Fibroblast of mammary gland (primary cell): ENCODE measurements at regions not wholly inside any gene's neighbourhood (a gene's known extent, or its start where the extent isn't known, plus 50 kb on each side); places are given as distances from the start of the nearest gene placed in this dataset.

Experiments
- DNase-seq: peaks from one replicate; pipeline ENCODE4 v3.0.0-alpha.2; 2010; ENCODE audit warnings: low read depth
- H3K4me3 ChIP-seq: 2 replicates; pipeline ENCODE4 v1.5.1; 2011; ENCODE audit warnings: low read depth, mild to moderate bottlenecking, low read length, moderate library complexity; ENCODE audit not compliant: control insufficient read depth
- CTCF ChIP-seq: conservative IDR thresholded peaks from 2 replicates; pipeline ENCODE4 v1.5.1; 2011; ENCODE audit warnings: low read depth, low read length, inconsistent platforms; ENCODE audit not compliant: control insufficient read depth, insufficient read depth

GRCh38 chr2:160683206-160683605, 189.6 kb upstream of the RBMS1 start:
- no peak for DNase-seq
- no peak overlapping the region for H3K4me3 ChIP-seq
- TF ChIP-seq CTCF: no peak

GRCh38 chr2:160687629-160688028, 194.0 kb upstream of the RBMS1 start:
- no peak overlapping the region for H3K4me3 ChIP-seq
- no peak for TF ChIP-seq CTCF
- no peak for DNase-seq

GRCh38 chr2:160689441-160689840, 195.8 kb upstream of the RBMS1 start:
- no peak overlapping the region for H3K4me3 ChIP-seq
- DNase-seq: no peak
- TF ChIP-seq CTCF: no peak

GRCh38 chr2:160694221-160694620, 200.6 kb upstream of the RBMS1 start:
- no peak overlapping the region for H3K4me3 ChIP-seq
- DNase-seq: no peak
- TF ChIP-seq CTCF: no peak

- no peak for TF ChIP-seq CTCF
- no peak for DNase-seq
- H3K4me3 ChIP-seq: no peak overlapping the region
These were observed 201.0 kb upstream of the RBMS1 start for GRCh38 chr2:160694631-160695030.

- DNase-seq: peak; percentile 70
- no peak overlapping the region for H3K4me3 ChIP-seq
- TF ChIP-seq CTCF: no peak
These were observed 201.9 kb upstream of the RBMS1 start for GRCh38 chr2:160695402-160696086.

- no peak for DNase-seq
- no peak for TF ChIP-seq CTCF
These were observed 202.5 kb upstream of the RBMS1 start for GRCh38 chr2:160696087-160696452.

More at GRCh38 chr2:160696087-160696452, 202.5 kb upstream of the RBMS1 start:
- no peak overlapping the region for H3K4me3 ChIP-seq
